HG02763 (cell line): ENCODE measurements at regions not wholly inside any gene's neighbourhood (a gene's known extent, or its start where the extent isn't known, plus 50 kb on each side); places are given as distances from the start of the nearest gene placed in this dataset.

Experiments
- ATAC-seq: cut with Tn5 transposase; IDR thresholded peaks from one replicate; pipeline ENCODE4 v1.9.1; 2021; ENCODE audit warnings: mild to moderate bottlenecking, moderate library complexity; ENCODE audit not compliant: unreplicated experiment

DNA sequence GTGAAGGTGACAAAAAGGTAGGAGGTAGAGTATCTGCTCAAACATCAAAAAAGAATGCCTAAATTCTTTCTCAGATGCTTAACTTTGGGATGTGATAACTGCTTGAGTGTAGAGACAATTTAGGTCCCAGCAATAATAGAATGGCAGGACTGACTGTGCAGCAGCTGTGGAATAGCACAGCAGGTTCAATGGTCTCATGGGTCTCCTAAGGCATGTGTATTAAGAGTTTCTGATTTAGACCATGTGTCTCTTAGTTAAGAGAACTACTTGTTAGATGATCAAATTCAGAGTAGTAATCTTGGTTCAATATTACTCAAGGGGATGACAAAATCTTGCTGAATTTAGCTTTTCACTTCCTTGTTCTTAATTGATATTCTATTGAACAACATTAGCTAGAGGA, 72.0 kb downstream of the ALX1 start:
- ATAC-seq, result no peak

- no peak for ATAC-seq
Measured at GRCh38 chr12:85356596-85357385, 76.8 kb downstream of the ALX1 start.

DNA sequence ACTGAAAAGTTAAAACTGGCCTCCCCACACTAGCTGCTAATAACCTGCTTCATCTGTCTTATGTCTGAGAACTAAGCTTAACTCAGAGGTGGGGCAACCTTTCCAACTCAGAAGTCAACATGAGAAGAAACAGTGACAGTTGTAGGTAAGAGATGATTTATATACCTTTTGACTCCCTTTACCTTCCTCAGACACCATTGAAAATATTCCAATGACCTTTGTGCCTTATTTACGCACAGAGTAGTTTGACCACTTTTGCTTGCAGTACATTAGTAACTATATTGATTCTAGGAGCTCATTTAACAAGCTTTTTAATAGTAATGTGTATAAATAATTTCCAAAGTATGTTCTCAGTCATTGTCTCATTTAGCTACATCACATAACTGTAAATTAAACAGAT, 77.6 kb downstream of the ALX1 start:
- ATAC-seq, result no peak

DNA sequence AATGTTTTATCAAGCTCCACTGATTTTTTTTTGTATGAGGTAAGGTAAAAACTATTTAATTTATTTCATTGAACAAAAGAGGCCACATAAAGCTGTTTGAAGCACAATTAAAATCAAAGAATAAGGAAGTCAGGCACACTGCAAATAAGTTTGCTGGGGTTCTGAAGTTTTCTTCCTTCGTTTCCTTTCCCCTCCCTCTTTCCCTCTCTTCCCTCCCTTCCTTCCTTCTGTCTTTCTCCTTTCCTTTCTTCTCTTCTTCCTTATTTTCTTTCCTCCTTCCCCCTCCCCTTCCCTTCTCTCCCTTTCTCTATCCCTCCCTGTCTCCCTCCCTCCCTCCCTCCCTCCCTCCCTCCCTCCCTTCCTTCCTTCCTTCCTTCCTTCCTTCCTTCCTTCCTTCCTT, 78.7 kb downstream of the ALX1 start:
- ATAC-seq, result no peak

GRCh38 chr12:85363382-85364190, 83.6 kb downstream of the ALX1 start:
- ATAC-seq, result no peak

- no peak for ATAC-seq
Measured at GRCh38 chr12:85367936-85368335, 87.9 kb downstream of the ALX1 start.

DNA sequence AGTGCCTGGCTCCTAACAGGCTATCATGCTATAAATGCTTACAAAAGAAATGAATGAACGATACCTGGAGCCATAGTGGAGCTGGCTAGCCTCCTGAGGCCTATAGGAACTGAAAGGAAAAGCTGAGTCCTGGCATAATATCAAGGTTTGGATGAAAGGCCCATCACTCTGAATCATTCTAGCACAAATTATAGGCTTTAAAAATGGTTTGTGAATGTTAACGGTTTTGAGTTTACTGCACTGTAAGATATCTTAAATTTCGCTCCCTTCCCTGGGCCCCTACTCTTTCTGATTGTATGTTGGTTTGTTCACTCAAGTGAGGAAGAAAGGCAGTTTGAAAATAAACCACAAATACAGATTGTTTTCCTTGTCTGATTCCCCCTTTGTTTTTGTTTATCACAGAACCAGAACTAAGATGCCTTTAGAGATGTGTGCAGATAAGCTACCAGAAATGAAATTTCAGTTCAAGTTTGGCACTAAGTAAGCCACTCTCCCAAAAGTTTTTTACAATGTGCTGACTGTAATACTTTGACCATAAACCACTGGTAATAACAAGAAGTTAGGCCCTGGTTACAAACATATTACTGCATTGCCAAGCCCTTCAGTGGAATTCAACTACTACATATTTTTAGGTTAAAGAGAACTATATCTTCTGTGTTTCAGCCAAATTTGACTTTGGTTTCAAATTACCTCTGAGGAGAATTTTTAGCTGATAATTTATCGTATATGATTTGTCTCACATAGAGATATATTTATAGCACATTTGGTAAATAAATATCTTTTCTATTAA, 89.5 kb downstream of the ALX1 start:
- ATAC-seq, result no peak

DNA sequence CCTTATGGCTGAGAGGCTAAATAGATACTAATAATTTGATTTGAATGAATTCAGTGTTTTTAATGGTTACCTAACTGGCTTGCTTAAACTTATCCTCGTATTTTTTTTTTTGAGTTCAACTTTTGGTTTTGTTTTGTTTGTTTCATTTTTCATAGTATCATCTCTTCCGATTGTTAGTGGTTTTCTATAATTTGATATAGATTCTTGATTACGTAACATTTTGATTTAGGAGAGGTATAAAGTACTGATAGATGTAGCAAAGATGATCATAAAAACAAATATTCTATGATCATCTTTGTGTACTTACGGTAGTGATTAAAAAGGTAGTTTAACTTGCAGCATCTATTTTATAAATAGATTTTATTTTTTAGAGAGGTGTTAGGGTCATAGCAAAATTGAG, 93.0 kb downstream of the ALX1 start:
- no peak for ATAC-seq

DNA sequence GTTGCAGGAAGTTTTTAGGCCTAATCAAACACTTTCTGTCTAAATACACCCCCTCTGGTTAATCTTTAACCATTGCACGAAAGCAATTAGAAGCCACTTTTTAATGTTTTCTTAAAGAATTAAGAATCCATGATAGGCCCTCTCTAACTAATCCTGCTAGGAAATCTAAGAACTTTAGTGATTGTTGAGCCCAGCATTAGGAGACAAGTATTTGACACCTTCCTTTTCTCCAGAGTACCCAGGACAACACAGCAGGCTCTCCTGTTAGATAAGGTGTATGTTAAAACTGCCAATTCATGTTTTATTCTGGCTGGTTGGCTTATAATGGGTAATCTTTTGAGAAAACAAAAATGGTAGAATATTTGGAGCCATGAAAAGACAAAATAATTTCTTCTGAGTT, 95.0 kb downstream of the ALX1 start:
- ATAC-seq, result no peak

GRCh38 chr12:85385406-85385805, 105.4 kb downstream of the ALX1 start:
- no peak for ATAC-seq

DNA sequence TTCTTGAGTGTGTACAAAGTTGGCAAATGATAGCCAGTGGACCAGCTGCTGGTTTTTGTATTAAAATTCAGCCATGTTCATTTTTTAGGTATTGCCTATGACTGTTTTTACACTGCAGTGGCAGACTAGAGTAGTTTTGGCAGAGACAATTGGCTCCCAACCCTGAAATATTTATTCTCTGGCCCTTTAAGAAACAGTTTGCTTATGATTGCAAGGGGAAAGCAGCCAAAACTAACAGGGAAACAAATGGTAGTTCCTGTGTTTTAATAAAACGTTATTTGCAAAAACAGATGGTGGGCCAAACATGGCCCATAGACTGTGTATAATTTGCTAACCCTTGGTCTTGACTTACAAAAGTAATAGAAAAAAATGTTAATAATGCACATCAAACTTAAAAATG, 110.2 kb downstream of the ALX1 start:
- no peak for ATAC-seq

DNA sequence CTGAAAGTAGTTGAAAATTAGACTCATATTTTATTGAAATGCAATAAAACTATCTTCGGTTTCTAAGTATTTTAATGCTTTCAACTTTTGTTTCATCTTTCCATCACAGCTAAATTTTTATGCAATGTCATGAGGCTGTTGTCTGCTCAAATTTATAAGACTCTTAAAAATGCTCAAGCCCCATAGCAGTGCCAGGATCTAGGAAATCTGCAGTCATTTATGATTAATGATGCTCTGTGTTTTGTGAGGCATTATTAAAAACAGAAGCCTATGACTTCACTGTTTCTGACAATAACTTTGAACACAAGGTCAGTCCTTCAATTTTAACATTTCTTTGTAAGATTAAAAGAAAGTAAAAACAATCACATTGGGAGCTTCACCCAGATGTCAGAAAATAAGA, 112.5 kb downstream of the ALX1 start:
- ATAC-seq, result no peak

GRCh38 chr12:85393606-85394005, 113.6 kb downstream of the ALX1 start:
- no peak for ATAC-seq

GRCh38 chr12:85394065-85394464, 114.0 kb downstream of the ALX1 start:
- ATAC-seq, result no peak

DNA sequence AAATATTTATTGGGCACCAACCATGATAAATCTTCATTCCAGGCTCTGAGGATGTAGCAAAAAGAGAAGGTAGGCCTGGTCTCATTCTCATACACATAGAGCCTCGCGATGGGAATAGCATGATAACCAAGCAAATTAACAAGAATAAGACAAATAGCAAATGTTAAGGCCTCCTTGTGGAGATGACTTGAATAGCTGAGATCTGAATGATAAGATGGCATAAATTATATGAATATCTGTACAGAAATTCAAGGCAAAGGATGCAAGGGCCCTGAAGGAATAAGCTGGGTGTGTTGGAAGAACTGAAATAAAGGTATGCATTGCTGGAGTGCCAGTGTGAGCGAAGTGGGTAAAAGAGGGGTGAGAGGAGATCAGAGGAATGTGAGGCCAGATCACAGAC, 114.8 kb downstream of the ALX1 start:
- ATAC-seq, result no peak

- ATAC-seq, result no peak
Measured at GRCh38 chr12:85405262-85405661, 125.2 kb downstream of the ALX1 start.

DNA sequence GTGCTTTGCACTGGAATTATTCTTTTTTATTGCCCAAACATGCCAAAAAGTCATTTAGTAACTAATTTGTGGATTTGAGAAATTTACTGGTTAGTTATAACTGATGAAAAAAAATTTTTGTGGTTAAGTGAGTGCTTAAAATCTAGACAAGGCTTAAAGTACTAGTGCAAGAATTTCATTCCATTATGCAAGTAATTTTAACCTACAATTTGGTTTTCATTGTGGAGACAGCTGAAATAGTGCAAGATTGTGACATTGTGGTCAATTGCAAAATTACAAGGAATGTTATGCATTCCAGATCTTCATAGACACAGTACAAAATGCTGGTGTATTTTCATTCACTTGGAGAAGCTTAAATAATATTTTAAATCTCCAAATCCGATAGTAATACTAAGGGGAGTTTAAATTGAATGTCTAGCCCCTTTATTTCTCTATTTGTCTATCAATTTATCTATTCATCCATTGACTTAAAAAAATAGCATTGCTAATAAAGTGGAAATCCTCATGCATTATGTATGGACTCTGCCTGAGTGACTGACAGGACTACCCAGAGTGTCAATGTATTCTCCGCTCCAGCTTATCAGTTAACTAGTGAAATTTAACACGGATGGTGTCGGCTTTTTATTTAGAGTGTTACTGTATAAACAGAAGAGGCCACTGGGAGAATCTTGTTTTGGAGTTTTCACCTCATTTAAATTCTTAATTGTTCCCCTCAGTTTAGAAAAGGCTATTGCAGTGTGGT, 125.9 kb downstream of the ALX1 start:
- ATAC-seq, result no peak

GRCh38 chr12:85413266-85413665, 133.2 kb downstream of the ALX1 start:
- no peak for ATAC-seq

- ATAC-seq, result no peak
Measured at GRCh38 chr12:85422762-85423161, 142.7 kb downstream of the ALX1 start.

DNA sequence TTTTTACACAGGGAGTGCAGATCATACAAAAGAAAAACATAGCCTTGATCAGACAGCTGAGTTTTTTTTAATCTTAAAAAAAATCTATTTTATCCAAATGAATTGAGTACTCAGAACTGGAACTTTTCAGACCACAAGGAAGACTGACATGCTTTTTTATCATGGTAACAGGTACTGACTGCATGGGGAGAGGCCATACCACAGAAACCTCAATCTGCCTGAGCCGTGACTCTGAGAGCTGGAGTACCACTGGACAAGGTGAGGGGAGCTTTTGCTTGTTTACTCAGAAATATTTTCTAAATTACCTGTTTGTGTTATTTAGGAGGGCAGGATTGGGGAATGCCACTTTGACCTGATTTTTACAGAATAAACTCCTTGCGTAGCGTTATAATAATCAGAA, 143.9 kb downstream of the ALX1 start:
- peak; percentile 59 for ATAC-seq
